ENCODE measurements at regions not wholly inside any gene's neighbourhood (a gene's known extent, or its start where the extent isn't known, plus 50 kb on each side); places are given as distances from the start of the nearest gene placed in this dataset.

DNA sequence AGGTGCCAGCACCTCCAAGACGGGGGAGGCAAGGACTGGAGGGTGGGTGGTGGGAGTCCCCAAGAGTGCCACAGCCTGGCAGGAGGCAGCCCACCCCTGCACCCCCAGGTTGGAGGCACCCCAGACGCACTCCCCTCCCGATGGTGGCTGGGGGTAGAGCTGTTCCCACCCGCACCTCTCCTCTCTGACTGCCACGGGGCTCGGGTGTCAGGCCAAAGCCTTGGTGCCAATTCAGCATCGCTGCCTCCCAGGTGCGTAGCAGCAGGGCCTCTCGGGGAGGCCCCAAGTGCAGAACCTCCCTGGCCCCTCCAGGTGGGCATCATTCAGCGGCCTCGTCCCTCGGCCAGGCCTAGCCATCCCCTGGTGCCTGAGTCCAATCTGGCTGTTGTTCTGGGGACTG lies 81.1 kb downstream of the ENGASE start:
- Histone ChIP-seq H3K27ac (ENCODE audit: low read length) (no peak overlapping the region), H3K36me3 (ENCODE audit: low read depth, low read length) (no peaks in the 10 kb centered on the region), H3F3A (ENCODE audit: low read length, unreplicated experiment) (no peaks in the 10 kb centered on the region), H3K9me2 (replicated peaks; ENCODE audit: low read length) (no peaks in the 10 kb centered on the region), H3K4me1 (ENCODE audit: insufficient read depth, low read length) (no peaks in the 10 kb centered on the region; the same call in 1 of the 2 replicates), H3K4me2 (ENCODE audit: low read length) (no peak overlapping the region), H3K9ac (ENCODE audit: low read length) (no peak overlapping the region), H4K20me1 (ENCODE audit: low read length) (0 out of 2 replicates have a peak, but pooled peaks cover 2% of the 10 kb centered on the region), H2AFZ (ENCODE audit: low read length) (no peak overlapping the region), H3K27me3 (ENCODE audit: low read length) (peaks cover 88% of the 10 kb centered on the region), H3K79me2 (ENCODE audit: low read length) (no peaks in the 10 kb centered on the region), H3K9me3 (ENCODE audit: low read length) (no peaks in the 10 kb centered on the region), H3K4me3 (ENCODE audit: low read length) (no peak overlapping the region)
- ChIA-PET POLR2A (ENCODE audit: unreplicated experiment) (no interaction called here), CTCF (no interaction called here)
- no peak for ATAC-seq
- intact Hi-C loops (cut with micrococcal nuclease) = no loop called here
- TF ChIP-seq EZH2phosphoT487 (IDR thresholded peaks at IDR 0.05; ENCODE audit: borderline replicate concordance, low read length) (no peak), CTCF (conservative IDR thresholded peaks at IDR 0.05; ENCODE audit: low read depth, low read length) (no peak), EZH2 (IDR thresholded peaks at IDR 0.05; ENCODE audit: low read length, unreplicated experiment) (no peak)
- DNase-seq = no peak
- no TSS peak for BruUV-seq (replicated peaks)

GRCh38 chr17:79154951-79155585 lies 80.4 kb downstream of the ENGASE start:
- H3K9me2 ChIP-seq (replicated peaks; ENCODE audit: low read length) = no peaks in the 10 kb centered on the region
- no peak overlapping the region for H3K27ac ChIP-seq (ENCODE audit: low read length)
- H3K4me2 ChIP-seq (ENCODE audit: low read length) = no peak overlapping the region
- H3K36me3 ChIP-seq (ENCODE audit: low read depth, low read length) = no peaks in the 10 kb centered on the region
- no TSS peak for BruUV-seq (replicated peaks)
- H3F3A ChIP-seq (ENCODE audit: low read length, unreplicated experiment) = no peaks in the 10 kb centered on the region
- peaks cover 86% of the 10 kb centered on the region for H3K27me3 ChIP-seq (ENCODE audit: low read length)
- no peak overlapping the region for H3K9ac ChIP-seq (ENCODE audit: low read length)
- H3K4me3 ChIP-seq (ENCODE audit: low read length) = no peak overlapping the region
- no peaks in the 10 kb centered on the region for H3K9me3 ChIP-seq (ENCODE audit: low read length)
- 0 out of 2 replicates have a peak, but pooled peaks cover 2% of the 10 kb centered on the region for H4K20me1 ChIP-seq (ENCODE audit: low read length)
- CTCF ChIA-PET = no interaction called here
- ATAC-seq (peak; percentile 18), DNase-seq (no peak)
- no peak for TF ChIP-seq CTCF (conservative IDR thresholded peaks at IDR 0.05; ENCODE audit: low read depth, low read length)
- TF ChIP-seq EZH2phosphoT487 (IDR thresholded peaks at IDR 0.05; ENCODE audit: borderline replicate concordance, low read length) = no peak
- intact Hi-C loops (cut with micrococcal nuclease) = no loop called here
- H2AFZ ChIP-seq (ENCODE audit: low read length) = no peak overlapping the region
- POLR2A ChIA-PET (ENCODE audit: unreplicated experiment) = no interaction called here
- H3K4me1 ChIP-seq (ENCODE audit: insufficient read depth, low read length) = no peaks in the 10 kb centered on the region; the same call in 1 of the 2 replicates
- H3K79me2 ChIP-seq (ENCODE audit: low read length) = no peaks in the 10 kb centered on the region

GRCh38 chr17:79154446-79154845 lies 79.8 kb downstream of the ENGASE start:
- TF ChIP-seq EZH2 (IDR thresholded peaks at IDR 0.05; ENCODE audit: low read length, unreplicated experiment) = no peak
- no peak for TF ChIP-seq EZH2phosphoT487 (IDR thresholded peaks at IDR 0.05; ENCODE audit: borderline replicate concordance, low read length)
- no peak for TF ChIP-seq CTCF (conservative IDR thresholded peaks at IDR 0.05; ENCODE audit: low read depth, low read length)
- no peak overlapping the region for H3K9ac ChIP-seq (ENCODE audit: low read length)
- H3K27me3 ChIP-seq (ENCODE audit: low read length) = peaks cover 80% of the 10 kb centered on the region
- intact Hi-C loops (cut with micrococcal nuclease) = no loop called here
- H3K36me3 ChIP-seq (ENCODE audit: low read depth, low read length) = no peaks in the 10 kb centered on the region
- no peak overlapping the region for H3K27ac ChIP-seq (ENCODE audit: low read length)
- DNase-seq = no peak
- H4K20me1 ChIP-seq (ENCODE audit: low read length) = 0 out of 2 replicates have a peak, but pooled peaks cover 2% of the 10 kb centered on the region
- ATAC-seq = peak; percentile 7; the same call in 1 of the 2 replicates
- CTCF ChIA-PET = no interaction called here
- H3K79me2 ChIP-seq (ENCODE audit: low read length) = no peaks in the 10 kb centered on the region
- H3K9me3 ChIP-seq (ENCODE audit: low read length) = no peaks in the 10 kb centered on the region
- no peaks in the 10 kb centered on the region for H3F3A ChIP-seq (ENCODE audit: low read length, unreplicated experiment)
- no peak overlapping the region for H3K4me3 ChIP-seq (ENCODE audit: low read length)
- no TSS peak for BruUV-seq (replicated peaks)
- no peaks in the 10 kb centered on the region for H3K9me2 ChIP-seq (replicated peaks; ENCODE audit: low read length)
- no peak overlapping the region for H3K4me2 ChIP-seq (ENCODE audit: low read length)
- H3K4me1 ChIP-seq (ENCODE audit: insufficient read depth, low read length) = no peaks in the 10 kb centered on the region; the same call in 1 of the 2 replicates
- POLR2A ChIA-PET (ENCODE audit: unreplicated experiment) = no interaction called here
- H2AFZ ChIP-seq (ENCODE audit: low read length) = no peak overlapping the region
